GM18858 (cell line): ENCODE measurements at regions not wholly inside any gene's neighbourhood (a gene's known extent, or its start where the extent isn't known, plus 50 kb on each side); places are given as distances from the start of the nearest gene placed in this dataset.

Experiments
- ATAC-seq: cut with Tn5 transposase; IDR thresholded peaks from one replicate; pipeline ENCODE4 v1.9.1; 2021; ENCODE audit not compliant: unreplicated experiment

DNA sequence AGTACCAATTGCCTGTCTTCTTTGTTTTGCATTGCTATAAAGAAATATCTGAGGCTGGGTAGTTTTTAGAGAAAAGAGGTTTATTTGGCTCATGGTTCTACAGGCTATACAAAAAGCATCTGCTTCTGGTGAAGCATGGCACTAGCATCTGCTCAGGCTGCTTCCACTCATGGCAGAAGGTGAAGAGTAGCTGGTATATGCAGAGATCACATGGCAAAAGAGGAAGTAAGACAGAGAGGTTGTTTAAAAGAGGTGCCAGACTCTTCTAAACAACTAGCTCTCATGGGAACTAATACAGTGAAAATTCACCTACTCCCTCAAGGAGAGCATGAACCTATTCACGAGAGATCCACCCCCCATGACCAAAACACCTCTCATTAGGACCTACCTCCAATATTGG lies 56.7 kb upstream of the GUCA2B start:
- ATAC-seq, result no peak

- no peak for ATAC-seq
These were observed 64.0 kb upstream of the GUCA2B start for GRCh38 chr1:42089246-42089645.

DNA sequence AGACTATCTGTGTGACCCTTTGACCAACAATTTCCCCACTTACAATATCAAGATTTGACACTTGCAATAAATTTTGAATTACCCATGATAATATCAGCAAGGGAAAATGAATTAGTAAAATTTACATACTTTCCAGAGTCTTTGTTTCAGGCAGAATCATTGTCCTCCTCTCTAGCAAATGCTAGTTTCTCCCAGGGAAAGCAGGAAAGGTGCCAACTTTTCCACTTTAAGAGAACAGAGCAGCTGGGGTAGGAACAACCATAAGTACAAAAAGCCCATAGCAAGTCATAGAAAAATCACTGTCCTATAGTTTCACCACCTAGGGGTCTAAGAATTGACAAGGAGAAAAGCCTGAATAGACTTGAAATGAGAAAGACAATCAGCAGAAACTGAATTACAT lies 67.1 kb upstream of the GUCA2B start:
- no peak for ATAC-seq

GRCh38 chr1:42085596-42085995 lies 67.6 kb upstream of the GUCA2B start:
- no peak for ATAC-seq

DNA sequence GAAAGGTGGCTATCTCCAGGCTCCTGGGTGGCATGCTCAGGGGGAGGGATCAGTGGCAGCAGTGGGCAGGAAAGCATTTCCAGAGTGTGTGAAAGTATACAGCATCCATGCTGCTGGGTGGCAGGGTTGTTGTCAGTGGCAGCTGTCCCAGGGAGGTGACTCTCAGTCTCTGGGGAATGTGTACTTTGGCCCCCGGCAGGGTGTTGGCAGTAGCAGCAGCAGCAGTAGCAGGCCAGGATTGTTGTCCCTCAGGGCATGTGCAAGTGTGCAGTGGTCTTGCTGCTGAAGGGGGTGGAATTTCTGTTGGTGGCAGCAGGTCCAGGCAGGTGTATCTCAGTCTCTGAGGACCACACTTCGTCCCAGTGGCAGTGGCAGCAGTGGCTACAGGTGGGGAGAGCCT lies 71.7 kb upstream of the GUCA2B start:
- ATAC-seq, result no peak

DNA sequence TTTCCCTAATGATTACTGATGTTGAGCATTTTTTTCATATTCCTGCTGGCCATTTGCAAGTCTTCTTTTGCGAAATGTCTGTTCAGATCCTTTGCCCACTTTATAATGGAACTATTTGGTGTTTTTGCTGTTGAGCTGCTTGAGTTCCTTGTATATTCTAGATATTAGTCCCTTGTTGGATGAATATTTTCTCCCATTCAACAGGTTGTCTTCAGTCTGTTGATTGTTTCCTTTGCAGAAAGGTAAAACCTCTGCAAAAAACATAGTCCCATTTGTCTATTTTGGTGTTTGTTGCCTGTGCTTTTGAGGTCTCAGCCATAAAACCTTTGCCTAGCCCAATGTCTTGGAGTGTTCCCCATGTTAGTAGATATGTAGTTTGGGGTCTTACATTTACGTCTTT lies 78.0 kb upstream of the GUCA2B start:
- no peak for ATAC-seq

DNA sequence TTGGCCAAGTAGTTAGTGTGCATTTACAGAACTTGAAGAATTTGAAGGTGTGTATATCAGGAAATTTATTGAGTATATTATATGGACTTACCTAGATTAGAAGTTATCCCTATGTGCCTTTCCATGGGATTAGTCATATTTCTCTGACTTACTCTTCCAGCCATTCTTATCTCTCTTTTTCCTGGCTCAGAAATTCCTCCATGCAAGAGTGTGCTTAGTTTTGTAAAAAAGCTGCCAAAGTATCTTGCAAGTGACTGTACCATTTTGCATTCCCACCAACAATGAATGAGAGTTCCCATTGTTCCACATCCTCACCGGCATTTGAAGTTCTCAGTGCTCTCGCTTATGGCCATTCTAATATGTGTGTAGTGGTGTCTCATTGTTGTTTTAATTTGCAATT lies 82.2 kb upstream of the GUCA2B start:
- no peak for ATAC-seq

DNA sequence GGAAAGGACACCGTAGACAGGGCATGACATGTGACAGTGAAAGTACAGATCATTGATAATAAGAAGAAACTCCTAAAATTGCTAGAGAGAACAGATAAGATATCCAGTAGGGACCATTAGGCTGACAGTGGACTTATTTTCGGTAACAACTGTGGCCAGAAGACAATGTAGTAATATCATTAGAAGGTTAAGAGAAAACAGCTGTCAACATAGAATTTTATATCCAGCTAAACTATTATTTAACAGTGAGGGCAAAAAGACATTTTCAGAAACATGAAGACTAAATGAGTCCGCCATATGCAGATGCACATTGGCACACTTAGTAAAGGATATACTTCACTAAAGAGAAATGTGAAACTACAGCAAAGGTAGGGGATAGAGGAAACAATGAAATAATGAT lies 95.4 kb upstream of the GUCA2B start:
- no peak for ATAC-seq

- ATAC-seq, result no peak
These were observed 96.8 kb upstream of the GUCA2B start for GRCh38 chr1:42056460-42056859.

GRCh38 chr1:42055061-42055460 lies 98.1 kb upstream of the GUCA2B start:
- ATAC-seq, result no peak

- ATAC-seq, result no peak
These were observed 101.0 kb upstream of the GUCA2B start for GRCh38 chr1:42052072-42052699.

- no peak for ATAC-seq
These were observed 105.7 kb upstream of the GUCA2B start for GRCh38 chr1:42047508-42047880.

DNA sequence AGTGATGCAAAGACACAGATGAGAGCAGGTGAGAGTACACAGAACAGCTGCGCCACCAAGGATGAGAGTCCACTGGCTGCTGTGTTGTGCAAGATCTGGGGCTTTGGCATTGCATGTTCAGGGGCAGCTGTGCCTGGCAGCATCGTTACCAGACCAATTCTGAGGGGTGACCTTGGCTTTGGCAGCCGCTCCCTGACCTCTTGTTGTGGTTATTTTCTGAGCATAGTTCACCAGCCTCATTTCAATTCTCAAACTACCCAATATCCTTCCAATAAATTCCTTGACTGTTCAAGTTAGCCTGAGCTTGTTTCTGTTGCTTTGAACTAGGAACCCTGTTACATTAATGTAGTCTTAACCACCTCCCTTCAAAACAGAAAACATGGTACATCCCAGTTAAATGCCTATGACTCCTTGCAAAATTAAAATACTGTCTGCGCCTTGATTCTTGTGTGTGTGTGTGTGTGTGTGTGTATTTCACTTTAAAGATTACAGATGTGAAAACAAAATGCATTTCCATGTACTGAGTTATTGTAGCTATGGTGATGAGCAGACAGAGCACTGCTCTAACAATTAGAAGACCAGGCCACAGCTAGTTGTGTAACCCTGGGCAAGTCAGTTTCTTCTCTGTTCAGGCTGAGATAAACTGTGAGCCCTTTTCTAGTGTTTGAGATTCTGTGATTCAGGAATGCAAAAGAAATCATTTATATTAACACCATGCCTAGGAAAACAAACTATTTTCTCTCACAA lies 106.3 kb upstream of the GUCA2B start:
- ATAC-seq, result no peak

- ATAC-seq, result no peak
These were observed 108.9 kb upstream of the GUCA2B start for GRCh38 chr1:42044346-42044745.

DNA sequence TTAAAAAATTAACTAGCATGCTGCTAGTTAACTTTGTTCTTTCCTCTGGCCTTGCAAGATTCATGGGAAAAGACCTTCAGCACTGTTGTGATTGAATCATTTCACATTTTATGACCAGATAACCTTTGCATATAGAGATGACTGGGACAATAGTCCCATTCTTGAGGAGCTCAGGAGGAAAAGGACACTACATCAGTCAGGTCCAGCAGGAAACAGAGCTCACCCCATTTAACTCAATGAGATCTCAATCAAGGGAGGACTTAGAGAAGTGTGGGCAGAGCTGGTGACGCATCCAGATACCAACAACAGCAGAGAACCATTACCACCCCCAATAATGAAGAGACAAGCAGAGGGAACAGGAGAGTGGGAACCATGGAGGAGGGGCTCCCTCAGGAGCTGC lies 109.4 kb upstream of the GUCA2B start:
- ATAC-seq, result no peak

DNA sequence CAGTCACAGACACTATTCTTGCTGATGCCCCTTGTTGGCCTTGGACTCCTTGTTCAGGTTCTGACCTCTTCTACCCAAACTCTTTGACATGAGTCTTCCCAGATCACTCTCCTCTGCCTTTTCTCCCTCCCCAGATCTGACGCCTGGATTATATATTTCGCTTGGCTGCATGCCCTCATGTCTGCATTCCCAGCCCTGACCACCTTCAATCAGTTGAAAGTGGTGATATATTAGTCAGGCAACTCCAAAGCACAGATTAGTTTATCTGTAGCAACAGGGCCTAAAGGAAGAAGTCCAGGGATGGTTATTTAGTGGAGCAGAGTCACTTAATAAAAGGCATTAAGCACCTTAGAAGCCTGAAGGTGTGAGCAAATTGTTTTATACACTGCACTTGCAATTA lies 110.0 kb upstream of the GUCA2B start:
- ATAC-seq, result no peak

- ATAC-seq, result no peak
These were observed 112.2 kb upstream of the GUCA2B start for GRCh38 chr1:42041031-42041430.

DNA sequence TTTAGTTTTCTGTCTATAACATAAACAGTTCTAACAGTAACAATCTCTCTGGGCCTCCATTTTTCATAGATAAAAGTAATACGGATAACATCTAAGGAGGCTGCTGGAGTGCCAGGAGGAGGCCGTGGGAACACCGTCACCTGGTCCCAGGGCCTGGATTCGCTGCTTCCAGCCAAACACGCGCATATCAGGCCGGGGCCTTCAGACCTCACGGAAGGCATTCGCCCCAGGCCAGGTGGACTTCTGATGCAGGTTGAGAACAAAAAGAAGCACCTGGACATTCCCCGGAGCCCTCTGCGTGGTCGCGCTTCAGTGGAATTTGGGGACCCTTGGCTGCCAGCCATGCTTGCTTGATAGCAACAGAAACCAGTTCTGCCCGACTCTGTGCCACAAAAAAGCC lies 113.1 kb upstream of the GUCA2B start:
- no peak for ATAC-seq

DNA sequence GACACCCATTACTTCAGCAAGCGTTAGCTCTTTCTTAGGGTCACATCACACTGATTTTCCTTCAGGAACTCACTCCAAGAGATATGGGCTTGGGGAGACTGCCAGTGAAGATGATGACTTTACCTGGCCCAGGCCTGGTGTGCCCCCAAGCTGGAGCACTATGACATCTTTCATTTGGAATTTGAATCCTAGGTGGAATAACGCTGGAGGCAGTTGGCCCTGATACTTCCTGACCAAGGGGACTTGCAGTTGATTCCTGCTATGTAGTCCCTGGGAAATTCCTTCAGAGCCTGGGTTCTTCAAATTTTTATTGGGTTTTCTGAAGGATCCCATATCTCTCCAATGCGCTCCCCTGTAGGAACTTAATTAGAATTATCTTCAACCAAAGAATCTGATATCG lies 114.9 kb upstream of the GUCA2B start:
- no peak for ATAC-seq

DNA sequence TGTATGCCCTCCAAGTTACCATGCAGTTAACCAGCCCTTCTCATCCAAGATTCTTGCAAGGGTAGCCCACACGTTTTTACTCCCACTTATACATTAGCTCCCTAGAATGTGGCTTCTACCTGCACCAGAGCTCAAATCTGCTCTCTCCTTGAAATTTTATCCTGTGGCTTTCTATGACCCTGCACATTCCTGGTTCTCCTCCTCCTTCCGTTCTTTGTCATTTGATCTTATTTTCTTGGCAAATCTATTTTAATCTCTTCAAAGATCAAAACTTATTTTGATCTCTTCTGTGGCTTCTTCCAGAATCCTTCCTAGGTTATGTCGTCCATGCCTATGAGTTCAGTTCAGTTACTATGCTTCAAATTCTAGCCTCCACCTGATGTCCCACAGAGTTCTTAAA lies 115.6 kb upstream of the GUCA2B start:
- ATAC-seq, result no peak

DNA sequence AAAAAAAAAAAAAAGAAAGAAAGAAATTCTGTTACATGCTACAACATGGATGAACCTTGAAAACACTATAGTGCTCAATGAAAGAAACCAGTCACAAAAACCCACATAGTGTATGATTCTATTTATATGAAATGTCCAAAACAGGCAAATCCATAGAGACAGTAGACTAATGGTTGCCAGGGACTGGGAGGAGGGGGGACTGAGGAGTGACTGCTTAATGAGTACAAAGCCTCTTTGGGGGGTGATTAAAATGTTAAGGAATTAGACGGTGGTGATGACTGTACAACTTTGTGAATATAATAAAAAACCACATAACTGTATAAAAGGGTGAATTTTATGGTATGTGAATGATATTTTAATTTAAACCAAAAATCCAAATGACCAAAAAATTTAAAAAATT lies 116.0 kb upstream of the GUCA2B start:
- no peak for ATAC-seq

DNA sequence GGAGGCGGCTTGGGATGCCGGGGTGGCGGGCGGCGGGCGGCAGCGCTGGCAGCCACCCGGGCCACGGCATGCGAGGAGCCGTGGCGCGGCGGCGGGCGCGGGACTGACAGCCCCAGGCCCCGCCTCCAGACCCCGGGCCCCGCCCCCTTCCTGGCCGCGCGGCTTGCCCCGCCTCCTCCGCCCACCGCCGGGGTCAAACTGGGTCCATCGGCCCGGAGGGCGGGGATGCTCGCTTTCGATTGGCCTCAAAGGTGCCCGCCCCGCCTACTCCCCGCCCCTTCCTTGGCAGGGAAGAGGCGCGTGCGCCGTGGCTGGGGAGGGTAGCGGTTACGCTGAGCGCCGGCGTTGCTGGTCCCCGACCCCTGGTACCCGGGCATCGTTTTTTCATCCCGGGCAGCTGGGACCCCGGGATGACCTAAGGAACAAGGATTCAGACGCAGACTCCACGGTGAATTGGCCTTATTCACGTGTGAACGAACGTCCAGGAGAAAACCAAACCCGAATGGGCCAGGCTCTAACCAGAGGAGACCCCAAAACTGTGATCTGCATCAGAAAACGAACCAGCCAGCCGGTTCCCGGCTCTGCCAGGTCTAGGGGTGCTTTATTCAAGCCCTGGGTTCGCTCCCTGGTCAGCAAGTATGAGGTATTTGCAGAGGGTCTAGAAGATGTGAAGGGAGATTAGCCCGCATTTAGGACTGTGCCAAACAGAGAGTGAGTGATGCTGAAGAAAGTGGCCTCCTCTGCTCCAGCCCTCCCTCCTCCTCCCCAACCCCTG lies 117.2 kb upstream of the GUCA2B start:
- ATAC-seq, result peak; percentile 71
